ENCODE measurements at regions not wholly inside any gene's neighbourhood (a gene's known extent, or its start where the extent isn't known, plus 50 kb on each side); places are given as distances from the start of the nearest gene placed in this dataset.

DNA sequence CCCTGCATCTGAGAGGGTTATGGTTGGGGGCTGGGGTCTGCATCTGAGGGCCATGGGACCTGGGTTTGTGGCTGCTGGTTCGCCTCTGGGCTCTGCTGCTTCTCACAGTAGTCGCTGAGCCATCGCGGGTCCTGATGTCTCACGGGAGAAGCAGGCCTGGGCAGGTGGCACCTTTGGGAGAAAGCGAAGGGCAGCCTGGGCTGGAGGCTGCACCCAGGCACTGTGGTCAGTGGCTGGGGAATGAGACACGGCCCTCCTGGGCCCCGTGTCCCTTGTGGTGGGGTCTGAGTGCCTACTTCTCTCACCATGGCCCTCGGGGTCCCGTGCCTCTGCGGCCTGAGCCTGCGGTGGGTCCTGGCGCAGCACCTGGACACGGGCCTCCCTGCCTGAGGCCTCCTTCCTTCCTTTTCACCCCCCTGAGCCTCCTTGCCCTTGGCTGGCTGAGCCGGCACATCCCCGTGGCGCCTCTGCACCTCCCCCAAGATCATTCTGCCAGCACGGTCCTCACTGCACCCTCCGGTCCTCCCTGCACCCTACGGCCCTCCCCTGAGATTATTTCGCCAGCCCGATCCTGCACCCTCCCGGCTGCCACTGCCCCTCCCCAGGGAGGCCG, 206.0 kb downstream of the ERMARD start:
- TF ChIP-seq, protein P1, sequence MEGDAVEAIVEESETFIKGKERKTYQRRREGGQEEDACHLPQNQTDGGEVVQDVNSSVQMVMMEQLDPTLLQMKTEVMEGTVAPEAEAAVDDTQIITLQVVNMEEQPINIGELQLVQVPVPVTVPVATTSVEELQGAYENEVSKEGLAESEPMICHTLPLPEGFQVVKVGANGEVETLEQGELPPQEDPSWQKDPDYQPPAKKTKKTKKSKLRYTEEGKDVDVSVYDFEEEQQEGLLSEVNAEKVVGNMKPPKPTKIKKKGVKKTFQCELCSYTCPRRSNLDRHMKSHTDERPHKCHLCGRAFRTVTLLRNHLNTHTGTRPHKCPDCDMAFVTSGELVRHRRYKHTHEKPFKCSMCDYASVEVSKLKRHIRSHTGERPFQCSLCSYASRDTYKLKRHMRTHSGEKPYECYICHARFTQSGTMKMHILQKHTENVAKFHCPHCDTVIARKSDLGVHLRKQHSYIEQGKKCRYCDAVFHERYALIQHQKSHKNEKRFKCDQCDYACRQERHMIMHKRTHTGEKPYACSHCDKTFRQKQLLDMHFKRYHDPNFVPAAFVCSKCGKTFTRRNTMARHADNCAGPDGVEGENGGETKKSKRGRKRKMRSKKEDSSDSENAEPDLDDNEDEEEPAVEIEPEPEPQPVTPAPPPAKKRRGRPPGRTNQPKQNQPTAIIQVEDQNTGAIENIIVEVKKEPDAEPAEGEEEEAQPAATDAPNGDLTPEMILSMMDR (IDR thresholded peaks at IDR 0.05): no peak
- no peak for TF ChIP-seq POLR2A (IDR thresholded peaks at IDR 0.05)
